Stimulated activated naive CD4-positive, alpha-beta T cell (primary cell): ENCODE measurements at regions not wholly inside any gene's neighbourhood (a gene's known extent, or its start where the extent isn't known, plus 50 kb on each side); places are given as distances from the start of the nearest gene placed in this dataset.
"Not testable (repeated sequence)": the region's sequence is repeated elsewhere in the genome, so short reads cannot be mapped to it uniquely, and the experiment has no call there.

ENCODE experiments used
- DNase-seq, 6 experiments: peaks; one replicate each; lab custom pipeline; 2025; lab: John Stamatoyannopoulos, UW

- DNase-seq = no peak
Observed at GRCh38 chr5:103908336-103909080, 345.9 kb upstream of the NUDT12 start.

DNA sequence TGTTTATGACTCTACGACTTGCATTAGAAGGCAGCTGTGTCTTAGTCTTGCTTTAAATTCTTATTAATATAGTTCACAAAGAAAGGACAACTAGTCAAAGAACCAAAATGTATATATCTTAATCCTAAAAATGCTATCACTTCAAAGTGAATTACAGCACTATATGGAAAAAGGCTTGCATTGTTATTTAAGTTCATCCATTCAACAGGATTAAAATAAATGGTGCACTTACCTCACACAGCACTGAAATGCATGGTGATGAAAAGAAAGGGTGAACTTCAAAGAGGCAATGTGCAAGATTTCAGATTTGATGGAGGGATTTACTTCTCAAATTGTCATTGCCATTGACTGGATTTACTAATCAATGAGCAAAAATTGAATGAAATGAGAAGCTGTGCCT, 344.4 kb upstream of the NUDT12 start:
- DNase-seq = no peak

DNA sequence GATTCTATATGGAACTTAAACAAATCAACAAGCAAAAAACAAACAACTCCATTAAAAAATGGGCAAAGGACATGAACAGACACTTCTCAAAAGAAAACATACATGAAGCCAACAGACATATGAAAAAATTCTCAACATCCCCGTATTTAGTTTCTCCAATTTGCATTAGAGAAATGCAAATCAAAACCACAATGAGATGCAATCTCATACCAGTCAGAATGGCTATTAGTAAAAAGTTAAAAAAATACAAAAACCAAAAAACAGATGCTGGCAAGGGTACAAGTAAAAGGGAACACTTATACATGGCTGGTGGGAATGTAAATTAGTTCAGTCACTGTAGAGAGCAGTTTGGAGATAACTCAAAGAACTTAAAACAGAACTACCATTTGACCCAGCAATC, 342.1 kb upstream of the NUDT12 start:
- no peak for DNase-seq

GRCh38 chr5:103902893-103903292, 340.3 kb upstream of the NUDT12 start:
- DNase-seq = no peak

- DNase-seq = no peak
Observed at GRCh38 chr5:103901885-103902284, 339.3 kb upstream of the NUDT12 start.

- no peak for DNase-seq
Observed at GRCh38 chr5:103896593-103896992, 334.0 kb upstream of the NUDT12 start.

- DNase-seq = no peak
Observed at GRCh38 chr5:103895738-103896137, 333.1 kb upstream of the NUDT12 start.

- DNase-seq = no peak
Observed at GRCh38 chr5:103894882-103895281, 332.3 kb upstream of the NUDT12 start.

GRCh38 chr5:103891151-103891550, 328.6 kb upstream of the NUDT12 start:
- no peak for DNase-seq

DNA sequence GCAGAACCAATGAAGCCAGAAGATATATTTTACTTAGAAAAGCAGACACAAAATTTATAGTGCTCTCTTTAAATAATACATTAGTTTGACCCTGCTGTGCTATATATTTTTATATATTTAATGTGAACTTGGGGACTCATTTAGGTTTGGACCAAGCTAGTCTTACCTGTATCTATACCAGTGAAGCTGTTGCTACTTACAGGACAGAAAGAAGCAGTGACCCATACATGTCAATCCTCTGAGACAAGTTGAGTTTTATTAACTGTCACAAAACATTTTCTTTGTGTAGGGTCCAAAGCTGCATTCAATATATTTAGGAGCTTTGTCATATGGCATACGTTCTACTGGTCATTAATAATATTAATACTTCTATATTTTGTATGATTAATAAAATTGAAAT, 327.7 kb upstream of the NUDT12 start:
- no peak for DNase-seq

- DNase-seq = no peak
Observed at GRCh38 chr5:103889500-103890209, 327.1 kb upstream of the NUDT12 start.

GRCh38 chr5:103886826-103887225, 324.2 kb upstream of the NUDT12 start:
- DNase-seq = no peak

- DNase-seq = no peak
Observed at GRCh38 chr5:103883143-103883542, 320.6 kb upstream of the NUDT12 start.

DNA sequence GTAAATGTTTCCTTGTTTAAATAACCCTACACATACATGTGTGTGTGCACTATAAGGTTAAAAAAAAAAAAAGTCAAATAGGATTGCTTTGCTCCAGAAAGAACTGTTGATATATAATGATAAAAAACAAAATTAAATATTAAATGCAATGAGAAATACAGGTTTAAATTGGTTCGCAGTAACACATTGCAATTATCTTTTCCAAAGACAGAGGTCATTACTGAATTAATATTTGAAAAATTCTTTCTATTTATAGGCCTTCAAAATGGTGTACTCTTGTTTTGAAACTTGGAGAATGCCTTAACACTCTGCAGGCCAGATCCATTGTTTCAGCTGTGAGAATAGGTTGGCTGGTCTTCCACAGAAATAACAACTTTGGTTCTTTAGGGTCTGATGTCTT, 319.0 kb upstream of the NUDT12 start:
- no peak for DNase-seq

DNA sequence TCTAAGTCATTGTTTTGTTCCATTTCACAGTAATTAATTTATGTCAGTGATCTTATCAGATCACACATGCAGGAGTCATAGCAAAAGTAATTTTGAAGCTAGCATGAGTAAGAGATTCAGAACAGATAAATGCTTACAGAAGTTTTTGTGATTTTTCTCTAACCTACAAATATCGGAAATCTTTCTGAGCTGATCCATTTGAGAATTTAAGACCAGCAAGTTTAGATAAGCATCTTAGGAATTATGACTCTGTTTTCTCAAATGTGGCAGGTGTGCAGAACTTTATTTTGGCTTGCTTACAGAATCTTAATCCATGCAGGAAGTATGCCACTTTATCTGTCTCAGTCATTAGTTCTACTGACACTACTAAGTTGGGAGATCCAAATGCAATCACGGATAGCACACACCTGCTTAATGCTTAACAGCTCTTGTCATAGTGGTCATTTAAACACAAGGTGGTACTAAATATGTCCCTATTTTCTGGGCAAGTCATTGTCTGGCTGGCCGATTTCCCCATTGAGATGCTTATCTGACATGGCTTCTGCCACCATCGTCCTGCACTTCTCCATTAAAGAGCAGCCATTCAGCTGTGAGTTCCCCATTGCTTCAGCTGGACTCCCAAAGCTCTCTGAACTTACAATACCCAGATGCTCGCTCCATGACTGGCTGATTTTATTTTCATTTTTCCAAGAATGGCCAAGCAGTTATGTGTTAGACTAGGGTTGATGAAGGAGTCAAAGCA, 305.4 kb upstream of the NUDT12 start:
- DNase-seq = no peak

DNA sequence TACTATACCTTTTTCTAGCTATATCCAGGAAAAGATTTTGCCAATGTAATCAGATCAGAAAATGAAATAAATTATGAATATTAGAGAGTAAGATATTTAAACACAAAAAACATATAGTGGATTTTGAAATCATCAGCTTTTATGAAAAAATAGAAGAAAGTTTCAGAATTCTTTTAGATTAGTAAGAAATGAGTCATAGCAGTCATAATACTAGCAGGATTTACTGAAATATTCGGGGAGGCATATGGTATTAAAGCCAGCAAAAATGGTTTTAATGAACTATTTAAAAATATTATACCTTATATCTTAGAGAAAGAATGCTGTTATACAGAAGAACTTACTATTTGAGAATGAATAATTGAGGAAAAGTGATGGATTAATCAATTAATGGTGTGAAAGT, 303.6 kb upstream of the NUDT12 start:
- no peak for DNase-seq

- DNase-seq = no peak
Observed at GRCh38 chr5:103862398-103862797, 299.8 kb upstream of the NUDT12 start.

GRCh38 chr5:103860327-103860726, 297.7 kb upstream of the NUDT12 start:
- DNase-seq = no peak

DNA sequence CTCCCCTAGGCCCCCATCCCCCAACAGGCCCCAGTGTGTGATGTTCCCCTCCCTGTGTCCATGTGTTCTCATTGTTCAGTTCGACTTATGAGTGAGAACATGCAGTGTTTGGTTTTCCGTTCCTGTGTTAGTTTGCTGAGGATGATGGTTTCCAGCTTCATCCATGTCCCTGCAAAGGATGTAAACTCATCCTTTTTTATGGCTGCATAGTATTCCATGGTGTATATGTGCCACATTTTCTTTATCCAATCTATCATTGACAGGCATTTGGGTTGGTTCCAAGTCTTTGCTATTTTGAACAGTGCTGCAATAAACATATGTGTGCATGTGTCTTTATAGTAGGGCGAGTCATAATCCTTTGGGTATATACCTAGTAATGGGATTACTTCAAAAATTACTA, 295.8 kb upstream of the NUDT12 start:
- not testable (repeated sequence) for DNase-seq

DNA sequence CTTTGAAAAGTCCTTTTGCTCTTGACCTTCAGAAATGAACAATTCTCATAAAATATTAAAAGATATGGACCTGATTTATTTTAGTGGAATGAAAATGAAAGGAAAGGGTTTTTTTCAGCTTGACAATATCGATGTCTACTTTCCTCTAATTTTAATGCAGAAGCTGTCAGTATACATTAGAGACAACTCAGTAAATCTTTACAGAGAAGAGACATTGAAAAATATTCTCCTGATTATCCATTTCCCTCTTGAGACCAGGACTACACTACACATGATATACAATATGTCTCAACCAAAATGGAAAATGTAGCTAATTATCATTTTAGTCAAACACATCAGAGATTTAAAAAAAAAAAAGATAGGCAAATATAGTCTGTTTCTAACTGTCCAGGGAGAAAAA, 288.5 kb upstream of the NUDT12 start:
- no peak for DNase-seq

GRCh38 chr5:103849934-103850333, 287.3 kb upstream of the NUDT12 start:
- DNase-seq = no peak

DNA sequence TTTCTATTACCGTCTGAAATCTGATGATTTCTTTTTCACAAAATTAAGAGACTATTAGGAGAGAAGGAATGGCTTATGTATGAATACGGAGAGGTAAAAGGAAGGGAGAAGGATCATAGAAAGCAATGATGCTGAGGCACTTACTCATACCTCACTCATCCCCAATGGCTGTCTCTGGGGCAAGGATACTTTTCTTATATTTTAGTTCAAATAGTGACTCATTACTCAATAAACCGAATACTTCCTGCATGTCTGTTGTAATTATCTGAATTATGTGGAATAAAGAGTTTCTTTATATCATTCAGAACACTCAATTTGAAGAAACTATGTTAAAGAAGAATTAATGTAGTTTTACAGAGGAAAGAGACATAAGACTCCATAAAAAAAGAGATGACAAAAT, 284.5 kb upstream of the NUDT12 start:
- no peak for DNase-seq

- DNase-seq = no peak
Observed at GRCh38 chr5:103842936-103843335, 280.3 kb upstream of the NUDT12 start.
